Choroid plexus epithelial cell (primary cell): ENCODE measurements at regions not wholly inside any gene's neighbourhood (a gene's known extent, or its start where the extent isn't known, plus 50 kb on each side); places are given as distances from the start of the nearest gene placed in this dataset.

ENCODE experiments used
- DNase-seq: peaks from one replicate; pipeline ENCODE4 v3.0.0-alpha.2; 2010; ENCODE audit warnings: low read depth
- H3K4me3 ChIP-seq: 2 replicates; pipeline ENCODE4 v1.5.1; 2011; ENCODE audit warnings: low read depth, mild to moderate bottlenecking, control low read depth, low read length, moderate library complexity
- CTCF ChIP-seq: conservative IDR thresholded peaks from 2 replicates; pipeline ENCODE4 v1.5.1; 2011; ENCODE audit warnings: low read depth, mild to moderate bottlenecking, control low read depth, inconsistent platforms, low read length, moderate library complexity

GRCh38 chr1:184919892-184920291 lies 54.4 kb downstream of the NIBAN1 start:
- no peak overlapping the region for H3K4me3 ChIP-seq
- TF ChIP-seq CTCF: no peak
- DNase-seq: no peak

- DNase-seq: peak; percentile 14
- no peak overlapping the region for H3K4me3 ChIP-seq
- TF ChIP-seq CTCF: no peak
Measured at GRCh38 chr1:184915463-184916090, 58.7 kb downstream of the NIBAN1 start.

- DNase-seq: no peak
- H3K4me3 ChIP-seq: no peak overlapping the region
- no peak for TF ChIP-seq CTCF
Measured at GRCh38 chr1:184914149-184914548, 60.2 kb downstream of the NIBAN1 start.

- TF ChIP-seq CTCF: no peak
- DNase-seq: no peak
- no peak overlapping the region for H3K4me3 ChIP-seq
Measured at GRCh38 chr1:184912392-184912791, 61.9 kb downstream of the NIBAN1 start.

- DNase-seq: no peak
- no peak overlapping the region for H3K4me3 ChIP-seq
- no peak for TF ChIP-seq CTCF
Measured at GRCh38 chr1:184911830-184912229, 62.5 kb downstream of the NIBAN1 start.

GRCh38 chr1:184911103-184911745 lies 63.1 kb downstream of the NIBAN1 start:
- H3K4me3 ChIP-seq: no peak overlapping the region
- no peak for TF ChIP-seq CTCF
- peak; percentile 23 for DNase-seq

GRCh38 chr1:184910691-184911091 lies 63.6 kb downstream of the NIBAN1 start:
- no peak overlapping the region for H3K4me3 ChIP-seq
- peak; percentile 11 for DNase-seq
- TF ChIP-seq CTCF: no peak
